Nephron (organoid): ENCODE measurements at regions not wholly inside any gene's neighbourhood (a gene's known extent, or its start where the extent isn't known, plus 50 kb on each side); places are given as distances from the start of the nearest gene placed in this dataset.
A peak's percentile ranks its signal among the peaks of the same experiment; 100 is the strongest.

Source experiments
- H3K27ac Mint-ChIP-seq, 3 experiments: 2 replicates each; pipeline ENCODE4 v1.8.0; 2020; ENCODE audit warnings: mixed read lengths in 3 of 3, mild to moderate bottlenecking in 2 of 3, moderate library complexity in 1 of 3
- H3K27me3 Mint-ChIP-seq: 2 replicates; pipeline ENCODE4 v1.8.0; 2021; ENCODE audit warnings: low read depth, mild to moderate bottlenecking, moderate library complexity, mixed read lengths
- H3K36me3 Mint-ChIP-seq: 2 replicates; pipeline ENCODE4 v1.8.0; 2020; ENCODE audit warnings: low read depth, mixed read lengths
- H3K4me1 Mint-ChIP-seq: 2 replicates; pipeline ENCODE4 v1.8.0; 2020; ENCODE audit warnings: mixed read lengths
- H3K4me3 Mint-ChIP-seq, 3 experiments: 2 replicates each; pipeline ENCODE4 v1.8.0; 2020; ENCODE audit warnings: mild to moderate bottlenecking in 3 of 3, mixed read lengths in 3 of 3, moderate library complexity in 2 of 3
- H3K9me3 Mint-ChIP-seq: 2 replicates; pipeline ENCODE4 v1.8.0; 2020; ENCODE audit warnings: mixed read lengths
- TF ChIP-seq, protein P1 (sequence below), 3 experiments: fragments of 200-600 bp; sonication (generic); IDR thresholded peaks; one replicate each; pipeline ENCODE4 v1.5.0; 2021; ENCODE audit warnings: antibody characterized with exemption in 3 of 3; ENCODE audit not compliant: unreplicated experiment in 3 of 3

- TF ChIP-seq, protein P1, sequence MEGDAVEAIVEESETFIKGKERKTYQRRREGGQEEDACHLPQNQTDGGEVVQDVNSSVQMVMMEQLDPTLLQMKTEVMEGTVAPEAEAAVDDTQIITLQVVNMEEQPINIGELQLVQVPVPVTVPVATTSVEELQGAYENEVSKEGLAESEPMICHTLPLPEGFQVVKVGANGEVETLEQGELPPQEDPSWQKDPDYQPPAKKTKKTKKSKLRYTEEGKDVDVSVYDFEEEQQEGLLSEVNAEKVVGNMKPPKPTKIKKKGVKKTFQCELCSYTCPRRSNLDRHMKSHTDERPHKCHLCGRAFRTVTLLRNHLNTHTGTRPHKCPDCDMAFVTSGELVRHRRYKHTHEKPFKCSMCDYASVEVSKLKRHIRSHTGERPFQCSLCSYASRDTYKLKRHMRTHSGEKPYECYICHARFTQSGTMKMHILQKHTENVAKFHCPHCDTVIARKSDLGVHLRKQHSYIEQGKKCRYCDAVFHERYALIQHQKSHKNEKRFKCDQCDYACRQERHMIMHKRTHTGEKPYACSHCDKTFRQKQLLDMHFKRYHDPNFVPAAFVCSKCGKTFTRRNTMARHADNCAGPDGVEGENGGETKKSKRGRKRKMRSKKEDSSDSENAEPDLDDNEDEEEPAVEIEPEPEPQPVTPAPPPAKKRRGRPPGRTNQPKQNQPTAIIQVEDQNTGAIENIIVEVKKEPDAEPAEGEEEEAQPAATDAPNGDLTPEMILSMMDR (IDR thresholded peaks at IDR 0.05; ENCODE audit: unreplicated experiment in 3 of 3), result no peak
- Mint-ChIP-seq H3K9me3 (peaks cover 28% of the 10 kb centered on the region), H3K27me3 (no peaks in the 10 kb centered on the region), H3K4me1 (no peaks in the 10 kb centered on the region), H3K27ac (no peak overlapping the region), H3K4me3 (no peak overlapping the region), H3K36me3 (peaks cover 18% of the 10 kb centered on the region)
Measured at GRCh38 chr3:78003090-78003489, 963.2 kb downstream of the ROBO2 start.

DNA sequence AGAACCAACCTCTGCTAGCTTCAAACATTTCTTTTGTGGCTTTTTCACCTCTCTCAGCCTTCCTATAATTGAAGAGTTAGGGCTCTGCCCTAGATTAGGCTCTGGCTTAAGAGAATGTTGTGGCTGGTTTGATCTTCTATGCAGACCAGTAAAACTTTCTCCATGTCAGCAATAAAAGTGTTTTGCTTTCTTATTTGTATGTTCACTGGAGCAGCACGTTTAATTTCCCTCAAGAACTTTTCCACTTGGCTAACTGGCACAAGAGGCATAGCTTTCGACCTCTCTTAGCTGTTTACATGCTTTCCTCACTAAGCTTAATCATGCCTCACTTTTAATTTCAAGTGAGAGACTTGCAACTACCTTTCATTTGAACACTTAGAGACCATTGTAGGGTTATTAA lies 964.7 kb downstream of the ROBO2 start:
- Mint-ChIP-seq H3K27ac (peak overlapping the region; percentile 71 to 90 (median 77)), H3K36me3 (peaks cover 18% of the 10 kb centered on the region), H3K4me3 (no peak overlapping the region), H3K9me3 (peaks cover 33% of the 10 kb centered on the region), H3K27me3 (no peaks in the 10 kb centered on the region), H3K4me1 (no peaks in the 10 kb centered on the region)
- TF ChIP-seq, protein P1 (IDR thresholded peaks at IDR 0.05; ENCODE audit: unreplicated experiment in 3 of 3), result no peak

DNA sequence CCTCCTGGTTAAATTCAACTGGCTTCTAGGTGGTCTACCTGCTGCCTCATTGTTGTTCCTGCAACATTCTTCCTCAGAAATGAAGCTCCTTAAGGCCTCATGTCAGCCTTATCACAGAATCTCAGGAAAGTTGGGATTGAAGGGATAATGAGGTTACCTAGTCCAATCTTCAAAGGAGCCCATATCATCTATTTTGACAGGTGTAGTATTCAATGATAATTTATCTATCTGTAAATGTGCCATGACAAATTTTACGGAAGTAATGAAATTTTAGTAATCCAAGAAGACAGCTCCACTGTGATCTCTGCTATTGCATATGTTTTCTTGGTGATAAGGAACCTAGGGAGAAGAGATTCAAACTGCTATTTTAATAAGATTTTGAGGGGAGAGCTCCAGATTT lies 973.8 kb downstream of the ROBO2 start:
- TF ChIP-seq, protein P1 (IDR thresholded peaks at IDR 0.05; ENCODE audit: unreplicated experiment in 3 of 3), result no peak
- Mint-ChIP-seq H3K27me3 (no peaks in the 10 kb centered on the region), H3K36me3 (peaks cover 4% of the 10 kb centered on the region), H3K4me3 (no peak overlapping the region), H3K9me3 (peaks cover 14% of the 10 kb centered on the region), H3K4me1 (peaks cover 17% of the 10 kb centered on the region), H3K27ac (peak overlapping the region in 1 of 3 experiments; percentile 27)

- Mint-ChIP-seq H3K4me3 (no peak overlapping the region), H3K36me3 (peaks cover 4% of the 10 kb centered on the region), H3K4me1 (peaks cover 19% of the 10 kb centered on the region), H3K9me3 (peaks cover 10% of the 10 kb centered on the region), H3K27ac (peak overlapping the region; percentile 43 to 82 (median 62)), H3K27me3 (no peaks in the 10 kb centered on the region)
- TF ChIP-seq, protein P1 (IDR thresholded peaks at IDR 0.05; ENCODE audit: unreplicated experiment in 3 of 3), result no peak
Measured at GRCh38 chr3:78015856-78016255, 976.0 kb downstream of the ROBO2 start.

DNA sequence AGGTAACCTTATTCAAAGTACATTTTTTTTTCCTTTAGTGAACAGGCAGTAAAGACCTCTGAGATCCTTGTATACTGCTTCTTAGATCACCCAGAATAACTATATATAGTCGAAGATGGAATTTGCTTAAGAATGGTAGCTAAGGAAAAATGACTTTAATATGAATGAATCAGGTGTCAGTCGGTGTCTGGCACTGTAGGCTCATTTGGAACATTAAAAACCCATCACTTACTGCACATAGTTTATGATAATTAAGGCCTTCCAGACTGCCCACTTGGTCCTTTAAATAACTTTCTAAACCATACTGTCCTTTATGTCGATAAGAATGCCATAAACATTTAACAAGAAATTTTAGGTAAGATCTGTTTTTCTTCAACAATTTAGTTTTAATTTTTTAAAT lies 981.8 kb downstream of the ROBO2 start:
- H3K27me3 Mint-ChIP-seq, result no peaks in the 10 kb centered on the region
- no peak overlapping the region for H3K4me3 Mint-ChIP-seq
- H3K27ac Mint-ChIP-seq, result no peak overlapping the region
- no peaks in the 10 kb centered on the region for H3K36me3 Mint-ChIP-seq
- H3K4me1 Mint-ChIP-seq, result peaks cover 7% of the 10 kb centered on the region
- TF ChIP-seq, protein P1 (IDR thresholded peaks at IDR 0.05; ENCODE audit: unreplicated experiment in 3 of 3), result no peak
- peaks cover 2% of the 10 kb centered on the region for H3K9me3 Mint-ChIP-seq

GRCh38 chr3:78022232-78022631 lies 982.3 kb downstream of the ROBO2 start:
- no peak overlapping the region for H3K27ac Mint-ChIP-seq
- peaks cover 2% of the 10 kb centered on the region for H3K9me3 Mint-ChIP-seq
- TF ChIP-seq, protein P1 (IDR thresholded peaks at IDR 0.05; ENCODE audit: unreplicated experiment in 3 of 3), result no peak
- H3K27me3 Mint-ChIP-seq, result no peaks in the 10 kb centered on the region
- peaks cover 6% of the 10 kb centered on the region for H3K4me1 Mint-ChIP-seq
- no peaks in the 10 kb centered on the region for H3K36me3 Mint-ChIP-seq
- no peak overlapping the region for H3K4me3 Mint-ChIP-seq
